ENCODE measurements at regions not wholly inside any gene's neighbourhood (a gene's known extent, or its start where the extent isn't known, plus 50 kb on each side); places are given as distances from the start of the nearest gene placed in this dataset.

DNA sequence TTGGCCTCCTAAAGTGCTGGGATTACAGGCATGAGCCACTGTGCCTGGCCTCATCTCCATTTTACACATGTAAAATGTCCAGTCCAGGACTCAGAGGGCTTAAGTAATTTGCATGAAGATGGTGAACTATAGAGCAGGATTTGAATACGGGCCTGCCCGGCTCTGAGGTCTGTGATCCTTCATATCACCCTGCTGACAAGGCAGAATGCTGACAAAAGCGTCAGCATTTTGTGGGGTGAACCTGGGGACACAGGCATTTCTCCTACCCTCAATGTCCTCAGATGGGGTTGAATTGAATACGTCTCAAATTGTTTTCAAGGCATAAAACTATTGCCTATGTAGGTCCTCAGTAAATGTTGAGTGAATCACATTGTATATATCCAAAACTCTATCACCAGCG lies 57.2 kb upstream of the GATA6 start:
- FAIRE-seq = no peak
- H3K9me1 ChIP-seq (replicated peaks; ENCODE audit: control insufficient read depth, extremely low read depth, insufficient read depth, low read length) = no peaks in the 10 kb centered on the region
- no peak overlapping the region for H3K4me3 ChIP-seq (replicated peaks in 1 of 3; ENCODE audit: insufficient read depth in 1 of 3, low read depth in 1 of 3, low read length in 3 of 3)
- intact Hi-C loops (cut with micrococcal nuclease) = no loop called here
- no peaks in the 10 kb centered on the region for H4K20me1 ChIP-seq (replicated peaks; ENCODE audit: control insufficient read depth, extremely low read depth, insufficient read depth, low read length)
- peaks cover 20 to 23% of the 10 kb centered on the region in 2 experiments for H3K27me3 ChIP-seq (ENCODE audit: control insufficient read depth in 2 of 2, insufficient read depth in 2 of 2, low read length in 2 of 2)
- DNase-seq (ENCODE audit: low read depth, low spot score) = no peak
- no peak overlapping the region for H3K9ac ChIP-seq (replicated peaks; ENCODE audit: extremely low read depth, insufficient read depth, low read length)
- ChIA-PET CTCF (no interaction called here), POLR2A (no interaction called here)
- no peak overlapping the region for H2AFZ ChIP-seq (ENCODE audit: low read depth, low read length)
- no peaks in the 10 kb centered on the region for H3K9me3 ChIP-seq (replicated peaks; ENCODE audit: control insufficient read depth, insufficient read depth, low read length)
- no peak overlapping the region for H3K27ac ChIP-seq (ENCODE audit: insufficient read depth, low read depth, low read length)
- H3K36me3 ChIP-seq (ENCODE audit: control insufficient read depth in 2 of 2, extremely low read depth in 1 of 2, insufficient read depth in 2 of 2, low read length in 2 of 2) = no peaks in the 10 kb centered on the region
- dilution Hi-C loops (cut with MboI; ENCODE audit: extremely low pct_ligation_motif_present, low sequenced_read_pairs) = no loop called here
- TF ChIP-seq EZH2 (IDR thresholded peaks at IDR 0.05; ENCODE audit: borderline replicate concordance, low read depth, low read length, severe bottlenecking) (no peak), MYC (IDR thresholded peaks at IDR 0.05; ENCODE audit: low read depth, low read length) (no peak), POLR2AphosphoS5 (IDR thresholded peaks at IDR 0.05; ENCODE audit: insufficient read depth, low read depth, low read length) (no peak)
- H3K4me2 ChIP-seq (ENCODE audit: insufficient read depth, low read length) = no peak overlapping the region
- no peaks in the 10 kb centered on the region for H3K4me1 ChIP-seq (ENCODE audit: control insufficient read depth, extremely low read depth, insufficient read depth, low read length)
- BruUV-seq (replicated peaks) = no TSS peak
- H3K79me2 ChIP-seq (ENCODE audit: control insufficient read depth, insufficient read depth, low read length) = no peaks in the 10 kb centered on the region

DNA sequence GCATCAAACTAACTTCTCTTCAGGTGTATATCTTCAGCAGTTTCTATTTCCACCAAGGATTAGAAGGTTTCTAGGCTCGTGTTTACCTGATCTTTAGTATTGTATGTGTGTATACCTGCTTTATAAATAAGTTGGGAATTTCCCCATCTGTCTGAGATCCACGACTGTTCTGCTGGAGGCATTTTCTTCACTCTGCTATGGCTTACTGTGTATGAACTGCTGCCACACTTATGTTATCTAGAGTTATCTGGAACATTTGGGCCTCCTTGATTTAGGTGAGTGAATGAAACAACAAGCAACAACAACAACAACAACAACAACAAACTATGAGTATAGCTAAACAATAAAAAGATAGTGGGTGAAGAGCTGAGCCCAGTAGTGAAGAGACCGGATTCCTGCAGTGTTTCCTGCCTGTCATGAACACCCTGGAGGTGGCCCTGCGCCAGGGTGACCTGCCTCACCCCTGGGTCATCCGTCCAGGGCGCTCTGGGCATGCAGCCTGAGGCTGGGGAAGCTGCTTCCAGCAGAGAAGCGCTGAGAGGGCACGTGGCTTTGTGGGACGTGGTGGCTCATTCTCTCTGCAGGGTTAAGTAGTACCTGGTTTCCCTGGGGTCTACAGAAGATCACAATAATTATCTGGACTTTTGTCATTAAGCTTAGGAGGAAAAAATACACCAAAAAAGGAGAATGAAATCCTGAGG lies 56.1 kb upstream of the GATA6 start:
- no peaks in the 10 kb centered on the region for H3K9me1 ChIP-seq (replicated peaks; ENCODE audit: control insufficient read depth, extremely low read depth, insufficient read depth, low read length)
- FAIRE-seq (no peak), DNase-seq (ENCODE audit: low read depth, low spot score) (no peak)
- no peaks in the 10 kb centered on the region for H3K36me3 ChIP-seq (ENCODE audit: control insufficient read depth in 2 of 2, extremely low read depth in 1 of 2, insufficient read depth in 2 of 2, low read length in 2 of 2)
- no peaks in the 10 kb centered on the region for H3K4me1 ChIP-seq (ENCODE audit: control insufficient read depth, extremely low read depth, insufficient read depth, low read length)
- BruUV-seq (replicated peaks) = no TSS peak
- peaks cover 20 to 23% of the 10 kb centered on the region in 2 experiments for H3K27me3 ChIP-seq (ENCODE audit: control insufficient read depth in 2 of 2, insufficient read depth in 2 of 2, low read length in 2 of 2)
- no peak for TF ChIP-seq MAX (IDR thresholded peaks at IDR 0.05; ENCODE audit: insufficient read depth, insufficient read length)
- TF ChIP-seq CTCF (IDR thresholded peaks at IDR 0.05; ENCODE audit: extremely low read depth in 1 of 2, insufficient read depth in 1 of 2, low read depth in 1 of 2, low read length in 2 of 2) = no peak
- TF ChIP-seq FOS (IDR thresholded peaks at IDR 0.05; ENCODE audit: borderline replicate concordance, insufficient read depth, low read length) = no peak
- no peak for TF ChIP-seq POLR2A (IDR thresholded peaks at IDR 0.05; ENCODE audit: low read depth, low read length)
- no peak for TF ChIP-seq MYC (IDR thresholded peaks at IDR 0.05; ENCODE audit: low read depth, low read length)
- no peak for TF ChIP-seq POLR2AphosphoS5 (IDR thresholded peaks at IDR 0.05; ENCODE audit: insufficient read depth, low read depth, low read length)
- TF ChIP-seq GATA2 (IDR thresholded peaks at IDR 0.05; ENCODE audit: insufficient read depth, insufficient read length, low read depth, low read length) = no peak
- no peak for TF ChIP-seq JUN (IDR thresholded peaks at IDR 0.05; ENCODE audit: borderline replicate concordance, insufficient read depth, insufficient read length, low read depth)
- no peak for TF ChIP-seq EZH2 (IDR thresholded peaks at IDR 0.05; ENCODE audit: borderline replicate concordance, low read depth, low read length, severe bottlenecking)
- dilution Hi-C loops (cut with MboI; ENCODE audit: extremely low pct_ligation_motif_present, low sequenced_read_pairs) = no loop called here
- POLR2A ChIA-PET = no interaction called here
- no peak overlapping the region for H3K9ac ChIP-seq (replicated peaks; ENCODE audit: extremely low read depth, insufficient read depth, low read length)
- no peaks in the 10 kb centered on the region for H3K9me3 ChIP-seq (replicated peaks; ENCODE audit: control insufficient read depth, insufficient read depth, low read length)
- no peak overlapping the region for H3K4me3 ChIP-seq (replicated peaks in 1 of 3; ENCODE audit: insufficient read depth in 1 of 3, low read depth in 1 of 3, low read length in 3 of 3)
- H4K20me1 ChIP-seq (replicated peaks; ENCODE audit: control insufficient read depth, extremely low read depth, insufficient read depth, low read length) = no peaks in the 10 kb centered on the region
- no peak overlapping the region for H3K4me2 ChIP-seq (ENCODE audit: insufficient read depth, low read length)
- no peak overlapping the region for H3K27ac ChIP-seq (ENCODE audit: insufficient read depth, low read depth, low read length)
- no peaks in the 10 kb centered on the region for H3K79me2 ChIP-seq (ENCODE audit: control insufficient read depth, insufficient read depth, low read length)
- intact Hi-C loops (cut with micrococcal nuclease) = no loop called here
- CTCF ChIA-PET = no interaction called here
- H2AFZ ChIP-seq (ENCODE audit: low read depth, low read length) = no peak overlapping the region

Data from endothelial cell of umbilical vein (primary cell).